RWPE1 (cell line): ENCODE measurements at regions not wholly inside any gene's neighbourhood (a gene's known extent, or its start where the extent isn't known, plus 50 kb on each side); places are given as distances from the start of the nearest gene placed in this dataset.

Source experiments
- CTCF ChIA-PET: fragments of 350-600 bp; sonication (Branson Sonifier 250); formaldehyde crosslinking; extraction: SDS; loops from one replicate; lab custom pipeline; 2021; lab: Yijun Ruan, JAX
- POLR2A ChIA-PET: fragments of 400-600 bp; formaldehyde crosslinking; extraction: SDS; loops from one replicate; lab custom pipeline; 2020; ENCODE audit warnings: antibody characterized with exemption; ENCODE audit not compliant: low non-redundant PET; lab: Yijun Ruan, JAX
- DNase-seq: peaks from one replicate; pipeline ENCODE4 v3.0.0; 2012; ENCODE audit warnings: low spot score
- H3K27ac ChIP-seq: fragments of 450-650 bp; 2 replicates; pipeline ENCODE4 v1.5.1; 2017
- TF ChIP-seq, protein P1 (sequence below): fragments of 450-650 bp; conservative IDR thresholded peaks from 2 replicates; pipeline ENCODE4 v1.5.1; 2017; ENCODE audit warnings: low read depth, mild to moderate bottlenecking

DNA sequence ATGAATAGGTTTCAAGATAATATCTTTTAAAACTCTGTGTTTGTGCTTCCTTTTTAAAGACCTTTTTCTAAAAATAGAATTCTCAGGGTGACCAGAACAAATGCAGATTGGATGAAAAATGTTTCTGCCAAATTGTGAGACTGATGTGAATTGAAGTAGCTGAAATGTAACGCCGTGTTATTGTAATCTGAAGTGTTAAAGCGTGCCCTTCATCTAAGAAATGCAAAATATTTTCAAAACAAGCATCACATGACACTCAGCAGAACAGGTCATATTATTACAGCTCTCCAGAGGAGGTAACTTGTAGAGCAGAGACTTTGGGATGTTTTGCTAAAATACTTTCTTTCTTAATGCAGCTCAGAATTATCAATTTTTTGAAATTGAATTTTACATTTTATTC, 90.0 kb upstream of the PLEKHA5 start:
- no peak for DNase-seq
- H3K27ac ChIP-seq = no peak overlapping the region
- ChIA-PET CTCF (no interaction called here), POLR2A (no interaction called here)
- TF ChIP-seq, protein P1, sequence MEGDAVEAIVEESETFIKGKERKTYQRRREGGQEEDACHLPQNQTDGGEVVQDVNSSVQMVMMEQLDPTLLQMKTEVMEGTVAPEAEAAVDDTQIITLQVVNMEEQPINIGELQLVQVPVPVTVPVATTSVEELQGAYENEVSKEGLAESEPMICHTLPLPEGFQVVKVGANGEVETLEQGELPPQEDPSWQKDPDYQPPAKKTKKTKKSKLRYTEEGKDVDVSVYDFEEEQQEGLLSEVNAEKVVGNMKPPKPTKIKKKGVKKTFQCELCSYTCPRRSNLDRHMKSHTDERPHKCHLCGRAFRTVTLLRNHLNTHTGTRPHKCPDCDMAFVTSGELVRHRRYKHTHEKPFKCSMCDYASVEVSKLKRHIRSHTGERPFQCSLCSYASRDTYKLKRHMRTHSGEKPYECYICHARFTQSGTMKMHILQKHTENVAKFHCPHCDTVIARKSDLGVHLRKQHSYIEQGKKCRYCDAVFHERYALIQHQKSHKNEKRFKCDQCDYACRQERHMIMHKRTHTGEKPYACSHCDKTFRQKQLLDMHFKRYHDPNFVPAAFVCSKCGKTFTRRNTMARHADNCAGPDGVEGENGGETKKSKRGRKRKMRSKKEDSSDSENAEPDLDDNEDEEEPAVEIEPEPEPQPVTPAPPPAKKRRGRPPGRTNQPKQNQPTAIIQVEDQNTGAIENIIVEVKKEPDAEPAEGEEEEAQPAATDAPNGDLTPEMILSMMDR = no peak

DNA sequence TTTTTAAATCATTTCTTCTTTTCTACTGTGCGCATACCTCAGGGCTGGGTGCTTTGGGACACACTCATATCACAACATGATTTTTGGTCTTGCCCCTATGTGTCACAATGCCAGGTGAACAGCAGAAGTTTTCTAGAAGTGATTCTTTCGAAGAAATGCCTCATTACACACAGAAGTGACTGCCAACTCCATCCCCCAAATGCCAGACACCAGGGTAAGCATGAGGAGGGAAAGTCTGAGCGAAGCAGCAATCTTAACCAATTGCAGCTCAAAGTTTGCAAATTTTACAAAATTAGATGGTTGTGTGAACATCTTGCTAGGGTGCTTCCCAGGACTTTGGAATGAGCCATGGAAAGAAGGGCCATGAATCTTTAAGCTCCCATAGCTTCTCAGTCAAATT, 87.3 kb upstream of the PLEKHA5 start:
- H3K27ac ChIP-seq = no peak overlapping the region
- ChIA-PET CTCF (no interaction called here), POLR2A (no interaction called here)
- TF ChIP-seq, protein P1 = no peak
- no peak for DNase-seq

DNA sequence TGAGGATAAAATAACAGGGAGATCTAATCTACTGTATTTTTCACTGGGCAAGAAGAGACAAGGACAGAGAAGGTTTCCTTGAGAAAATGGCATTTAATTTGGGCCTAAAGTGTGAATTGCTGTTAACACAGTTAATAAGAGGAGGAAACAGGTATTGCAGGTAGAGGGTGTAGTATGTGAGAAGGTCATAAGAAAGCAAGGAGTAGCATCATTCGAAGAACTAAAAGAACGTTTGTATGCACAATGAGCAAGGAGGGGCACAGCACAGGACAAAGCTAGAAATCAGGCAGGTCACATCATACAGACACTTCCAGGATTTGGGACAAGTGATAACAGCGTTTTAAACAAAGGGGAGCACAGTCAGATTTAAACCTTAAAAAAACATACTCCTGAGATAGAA, 85.1 kb upstream of the PLEKHA5 start:
- CTCF ChIA-PET = no interaction called here
- POLR2A ChIA-PET = no interaction called here
- DNase-seq = no peak
- no peak overlapping the region for H3K27ac ChIP-seq
- TF ChIP-seq, protein P1 = no peak

DNA sequence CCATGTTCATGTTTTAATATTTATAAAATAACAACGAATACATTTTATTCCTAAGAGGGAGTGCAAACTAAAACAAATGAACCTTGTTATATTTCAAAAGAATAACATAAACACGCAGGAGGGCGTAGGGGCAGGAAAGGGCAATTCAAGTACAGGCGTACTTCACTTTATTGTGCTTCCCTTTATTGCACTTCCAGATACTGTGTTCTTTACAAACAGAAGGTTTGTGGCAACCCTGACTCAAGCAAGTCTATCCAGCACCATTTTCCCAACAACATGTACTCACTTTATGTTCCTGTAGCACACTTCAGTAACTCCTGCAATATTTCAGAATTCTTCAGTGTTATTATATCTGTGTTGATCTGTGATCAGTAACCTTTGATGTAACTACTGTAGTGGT, 84.6 kb upstream of the PLEKHA5 start:
- no peak overlapping the region for H3K27ac ChIP-seq
- TF ChIP-seq, protein P1 = no peak
- no peak for DNase-seq
- CTCF ChIA-PET = interaction anchor here (0.7 kb wide), 1 partner anchor 13 kb away, joined by 3 read pairs; no protein-coding TSS in a partner anchor
- POLR2A ChIA-PET = no interaction called here

DNA sequence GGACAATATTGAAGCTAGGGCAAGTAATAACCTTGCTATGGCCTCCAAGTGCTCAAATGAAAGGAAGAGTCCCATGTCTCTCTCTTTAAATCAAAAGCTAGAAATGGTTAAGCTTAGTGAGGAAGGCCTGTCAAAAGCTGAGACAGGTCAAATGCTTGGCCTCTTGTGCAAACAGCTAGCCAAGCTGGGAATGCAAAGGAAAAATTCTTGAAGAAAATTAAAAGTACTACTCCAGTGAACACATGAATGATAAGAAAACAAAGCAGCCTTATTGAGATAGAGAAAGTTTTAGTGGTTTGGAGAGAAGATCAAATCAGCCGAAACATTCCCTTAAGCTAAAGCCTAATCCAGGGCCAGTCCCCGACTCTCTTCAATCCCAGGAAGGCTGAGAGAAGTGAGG, 84.1 kb upstream of the PLEKHA5 start:
- H3K27ac ChIP-seq = no peak overlapping the region
- ChIA-PET POLR2A (no interaction called here), CTCF (interaction anchor here (0.7 kb wide), 1 partner anchor 12 kb away, joined by 3 read pairs; no protein-coding TSS in a partner anchor)
- TF ChIP-seq, protein P1 = no peak
- DNase-seq = no peak

DNA sequence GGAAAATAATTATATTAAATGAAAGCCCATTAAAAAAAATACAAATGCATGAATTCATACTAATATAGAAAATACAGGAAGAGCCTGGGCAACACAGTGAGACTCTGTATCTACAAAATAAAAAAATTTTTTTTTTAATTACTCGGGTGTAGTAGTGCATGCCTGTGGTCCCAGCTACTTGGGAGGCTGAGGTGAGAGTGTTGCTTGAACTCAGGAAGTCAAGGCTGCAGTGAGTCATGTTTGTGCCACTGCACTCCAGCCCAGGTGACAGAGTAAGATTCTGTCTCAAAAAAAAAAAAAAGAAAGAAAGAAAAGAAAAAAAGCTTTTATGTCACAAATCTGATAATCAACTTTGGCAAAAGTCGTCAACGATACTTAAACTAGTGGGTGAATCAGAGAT, 80.6 kb upstream of the PLEKHA5 start:
- TF ChIP-seq, protein P1 = no peak
- CTCF ChIA-PET = interaction anchor here (0.7 kb wide), 1 partner anchor 122 kb away, joined by 3 read pairs; no protein-coding TSS in a partner anchor
- POLR2A ChIA-PET = interaction anchor here (0.7 kb wide), 1 partner anchor 466 kb away, joined by 3 read pairs; no protein-coding TSS in a partner anchor
- no peak for DNase-seq
- no peak overlapping the region for H3K27ac ChIP-seq
